OCI-LY1 (cell line): ENCODE measurements at regions not wholly inside any gene's neighbourhood (a gene's known extent, or its start where the extent isn't known, plus 50 kb on each side); places are given as distances from the start of the nearest gene placed in this dataset.

Experiments used
- H2AFZ ChIP-seq: fragments of 200-600 bp; sonication (generic), shearing (Covaris generic); 2 replicates; pipeline ENCODE4 v1.6.0; 2014; ENCODE audit warnings: antibody characterized with exemption, mild to moderate bottlenecking, low read length
- H3F3A ChIP-seq: fragments of 200-600 bp; sonication (generic), shearing (Covaris generic); 2 replicates; pipeline ENCODE4 v1.6.0; 2014; ENCODE audit warnings: mild to moderate bottlenecking, antibody characterized with exemption, low read length, moderate library complexity; ENCODE audit not compliant: insufficient read depth
- H3K27ac ChIP-seq: fragments of 200-600 bp; sonication (generic); 2 replicates; pipeline ENCODE4 v1.5.1; 2014; ENCODE audit warnings: low read length, mixed run types, mild to moderate bottlenecking, low read depth; ENCODE audit not compliant: poor library complexity, severe bottlenecking
- H3K27me3 ChIP-seq: fragments of 200-600 bp; sonication (generic); 2 replicates; pipeline ENCODE4 v1.6.0; 2014; ENCODE audit warnings: antibody characterized with exemption, mild to moderate bottlenecking, low read length, moderate library complexity; ENCODE audit not compliant: insufficient read depth
- H3K36me3 ChIP-seq: fragments of 200-600 bp; sonication (generic); 2 replicates; pipeline ENCODE4 v1.6.1; 2014; ENCODE audit warnings: mild to moderate bottlenecking, antibody characterized with exemption, low read length, moderate library complexity, mixed read lengths; ENCODE audit not compliant: insufficient read depth
- H3K4me1 ChIP-seq: fragments of 200-600 bp; sonication (generic); 2 replicates; pipeline ENCODE4 v1.5.1; 2014; ENCODE audit warnings: mild to moderate bottlenecking, low read length, moderate library complexity; ENCODE audit not compliant: insufficient read depth, severe bottlenecking
- H3K4me2 ChIP-seq: fragments of 200-600 bp; sonication (generic), shearing (Covaris generic); 2 replicates; pipeline ENCODE4 v1.6.1; 2014; ENCODE audit warnings: low read length
- H3K4me3 ChIP-seq: fragments of 200-600 bp; sonication (generic); 2 replicates; pipeline ENCODE4 v1.5.1; 2014; ENCODE audit warnings: low read length, low read depth, mild to moderate bottlenecking, mixed read lengths; ENCODE audit not compliant: poor library complexity, severe bottlenecking
- H3K79me2 ChIP-seq: fragments of 200-600 bp; shearing (Covaris generic); 2 replicates; pipeline ENCODE4 v1.6.1; 2016; ENCODE audit warnings: mixed run types, low read length, mixed read lengths; ENCODE audit not compliant: insufficient read depth
- H3K9ac ChIP-seq: fragments of 200-600 bp; sonication (generic), shearing (Covaris generic); 2 replicates; pipeline ENCODE4 v1.6.1; 2014; ENCODE audit warnings: mild to moderate bottlenecking, low read length, mixed read lengths
- H3K9me2 ChIP-seq: fragments of 200-600 bp; sonication (generic), shearing (Covaris generic); 2 replicates; pipeline ENCODE4 v1.6.1; 2014; ENCODE audit warnings: low read depth, mild to moderate bottlenecking, low read length, mixed read lengths
- H3K9me3 ChIP-seq: fragments of 200-600 bp; shearing (Covaris generic); 2 replicates; pipeline ENCODE4 v1.6.1; 2014; ENCODE audit warnings: low read length, mixed read lengths
- H4K20me1 ChIP-seq: fragments of 200-600 bp; sonication (generic), shearing (Covaris generic); 2 replicates; pipeline ENCODE4 v1.6.0; 2016; ENCODE audit warnings: mild to moderate bottlenecking, low read length; ENCODE audit not compliant: insufficient read depth
- EZH2 ChIP-seq: fragments of 200-600 bp; sonication (generic), shearing (Covaris generic); IDR thresholded peaks from 2 replicates; pipeline ENCODE4 v1.8.0; 2017; ENCODE audit warnings: borderline replicate concordance, mixed run types, mild to moderate bottlenecking, antibody characterized with exemption, low read length, moderate library complexity, mixed read lengths
- TF ChIP-seq, protein P1 (sequence below): fragments of 200-600 bp; sonication (generic), shearing (Covaris generic); IDR thresholded peaks from 2 replicates; pipeline ENCODE4 v1.5.1; 2017; ENCODE audit warnings: mild to moderate bottlenecking, antibody characterized with exemption, low read length, moderate library complexity, mixed read lengths

- Histone ChIP-seq H3K79me2 (no peaks in the 10 kb centered on the region), H3K4me3 (no peak overlapping the region), H3K9me3 (no peaks in the 10 kb centered on the region)
Observed at GRCh38 chr15:62491642-62492041, 326.6 kb upstream of the C2CD4B start.

GRCh38 chr15:62492900-62493299 lies 327.8 kb upstream of the C2CD4B start:
- Histone ChIP-seq H3K27ac (no peak overlapping the region), H3K9me3 (no peaks in the 10 kb centered on the region), H2AFZ (no peak overlapping the region), H3K9me2 (no peaks in the 10 kb centered on the region), H3K4me3 (no peak overlapping the region), H3K4me2 (no peak overlapping the region), H3K27me3 (no peaks in the 10 kb centered on the region), H3K4me1 (no peaks in the 10 kb centered on the region), H3K79me2 (no peaks in the 10 kb centered on the region), H3F3A (no peaks in the 10 kb centered on the region), H3K9ac (no peak overlapping the region), H4K20me1 (no peaks in the 10 kb centered on the region), H3K36me3 (no peaks in the 10 kb centered on the region)
- TF ChIP-seq EZH2: no peak
- TF ChIP-seq, protein P1, sequence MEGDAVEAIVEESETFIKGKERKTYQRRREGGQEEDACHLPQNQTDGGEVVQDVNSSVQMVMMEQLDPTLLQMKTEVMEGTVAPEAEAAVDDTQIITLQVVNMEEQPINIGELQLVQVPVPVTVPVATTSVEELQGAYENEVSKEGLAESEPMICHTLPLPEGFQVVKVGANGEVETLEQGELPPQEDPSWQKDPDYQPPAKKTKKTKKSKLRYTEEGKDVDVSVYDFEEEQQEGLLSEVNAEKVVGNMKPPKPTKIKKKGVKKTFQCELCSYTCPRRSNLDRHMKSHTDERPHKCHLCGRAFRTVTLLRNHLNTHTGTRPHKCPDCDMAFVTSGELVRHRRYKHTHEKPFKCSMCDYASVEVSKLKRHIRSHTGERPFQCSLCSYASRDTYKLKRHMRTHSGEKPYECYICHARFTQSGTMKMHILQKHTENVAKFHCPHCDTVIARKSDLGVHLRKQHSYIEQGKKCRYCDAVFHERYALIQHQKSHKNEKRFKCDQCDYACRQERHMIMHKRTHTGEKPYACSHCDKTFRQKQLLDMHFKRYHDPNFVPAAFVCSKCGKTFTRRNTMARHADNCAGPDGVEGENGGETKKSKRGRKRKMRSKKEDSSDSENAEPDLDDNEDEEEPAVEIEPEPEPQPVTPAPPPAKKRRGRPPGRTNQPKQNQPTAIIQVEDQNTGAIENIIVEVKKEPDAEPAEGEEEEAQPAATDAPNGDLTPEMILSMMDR: no peak

More at GRCh38 chr15:62491642-62492041, 326.6 kb upstream of the C2CD4B start:
- Histone ChIP-seq H3K4me2 (no peak overlapping the region), H3K36me3 (no peaks in the 10 kb centered on the region), H3K27ac (no peak overlapping the region), H3K27me3 (no peaks in the 10 kb centered on the region), H3F3A (no peaks in the 10 kb centered on the region), H4K20me1 (no peaks in the 10 kb centered on the region), H2AFZ (no peak overlapping the region), H3K9me2 (no peaks in the 10 kb centered on the region), H3K4me1 (no peaks in the 10 kb centered on the region), H3K9ac (no peak overlapping the region)
- TF ChIP-seq, protein P1: no peak
- TF ChIP-seq EZH2: no peak

- Histone ChIP-seq H3K4me2 (no peak overlapping the region), H3K36me3 (no peaks in the 10 kb centered on the region), H3K27ac (no peak overlapping the region), H3F3A (no peaks in the 10 kb centered on the region), H3K9me2 (no peaks in the 10 kb centered on the region), H3K79me2 (no peaks in the 10 kb centered on the region), H4K20me1 (no peaks in the 10 kb centered on the region), H3K9me3 (no peaks in the 10 kb centered on the region), H2AFZ (no peak overlapping the region), H3K9ac (no peak overlapping the region), H3K4me3 (no peak overlapping the region), H3K27me3 (no peaks in the 10 kb centered on the region), H3K4me1 (no peaks in the 10 kb centered on the region)
- no peak for TF ChIP-seq EZH2
- TF ChIP-seq, protein P1: no peak
Observed at GRCh38 chr15:62494197-62494596, 329.1 kb upstream of the C2CD4B start.
